Fibroblast of pulmonary artery (primary cell): ENCODE measurements at regions not wholly inside any gene's neighbourhood (a gene's known extent, or its start where the extent isn't known, plus 50 kb on each side); places are given as distances from the start of the nearest gene placed in this dataset.

Source experiments
- DNase-seq: peaks from one replicate; pipeline ENCODE4 v3.0.0-alpha.2; 2010; ENCODE audit warnings: low read depth
- H3K4me3 ChIP-seq: replicated peaks from 2 replicates; pipeline ENCODE4 v1.5.1; 2011; ENCODE audit warnings: low read depth, mild to moderate bottlenecking, control low read depth, low read length, moderate library complexity
- CTCF ChIP-seq: IDR thresholded peaks from 2 replicates; pipeline ENCODE4 v1.5.1; 2011; ENCODE audit warnings: mild to moderate bottlenecking, control low read depth, low read length, inconsistent platforms; ENCODE audit errors: missing control alignments

- TF ChIP-seq CTCF = no peak
- no peak for DNase-seq
- no peak overlapping the region for H3K4me3 ChIP-seq
Measured at GRCh38 chr5:121489972-121490371, 361.7 kb upstream of the FTMT start.

GRCh38 chr5:121497176-121497575 is 354.5 kb upstream of the FTMT start:
- peak; percentile 1 for DNase-seq
- TF ChIP-seq CTCF = no peak

GRCh38 chr5:121500310-121500709 is 351.4 kb upstream of the FTMT start:
- no peak for TF ChIP-seq CTCF
- DNase-seq = no peak
- no peak overlapping the region for H3K4me3 ChIP-seq

More at GRCh38 chr5:121497176-121497575, 354.5 kb upstream of the FTMT start:
- no peak overlapping the region for H3K4me3 ChIP-seq

GRCh38 chr5:121503111-121503840 is 348.4 kb upstream of the FTMT start:
- peak; percentile 3 for DNase-seq
- no peak for TF ChIP-seq CTCF
- no peak overlapping the region for H3K4me3 ChIP-seq

- no peak overlapping the region for H3K4me3 ChIP-seq
- no peak for TF ChIP-seq CTCF
- no peak for DNase-seq
Measured at GRCh38 chr5:121516997-121517396, 334.7 kb upstream of the FTMT start.

- no peak for DNase-seq
- no peak for TF ChIP-seq CTCF
- H3K4me3 ChIP-seq = no peak overlapping the region
Measured at GRCh38 chr5:121525706-121526105, 326.0 kb upstream of the FTMT start.

- no peak for TF ChIP-seq CTCF
- no peak for DNase-seq
- H3K4me3 ChIP-seq = no peak overlapping the region
Measured at GRCh38 chr5:121526908-121527307, 324.8 kb upstream of the FTMT start.
